HG02610 (cell line): ENCODE measurements at regions not wholly inside any gene's neighbourhood (a gene's known extent, or its start where the extent isn't known, plus 50 kb on each side); places are given as distances from the start of the nearest gene placed in this dataset.

Experiments
- ATAC-seq: cut with Tn5 transposase; IDR thresholded peaks from one replicate; pipeline ENCODE4 v1.9.1; 2021; ENCODE audit warnings: mild to moderate bottlenecking, moderate library complexity; ENCODE audit not compliant: unreplicated experiment

GRCh38 chr2:19519045-19519444 lies 160.6 kb upstream of the OSR1 start:
- ATAC-seq: no peak

- ATAC-seq: no peak
Measured at GRCh38 chr2:19507137-19507536, 148.7 kb upstream of the OSR1 start.

GRCh38 chr2:19505199-19506136 lies 147.0 kb upstream of the OSR1 start:
- ATAC-seq: no peak

- ATAC-seq: no peak
Measured at GRCh38 chr2:19504400-19505198, 146.2 kb upstream of the OSR1 start.

- ATAC-seq: no peak
Measured at GRCh38 chr2:19503915-19504314, 145.5 kb upstream of the OSR1 start.

GRCh38 chr2:19503406-19503805 lies 145.0 kb upstream of the OSR1 start:
- ATAC-seq: no peak

- ATAC-seq: no peak
Measured at GRCh38 chr2:19500126-19500525, 141.7 kb upstream of the OSR1 start.

- no peak for ATAC-seq
Measured at GRCh38 chr2:19496646-19497045, 138.2 kb upstream of the OSR1 start.

- no peak for ATAC-seq
Measured at GRCh38 chr2:19494241-19494640, 135.8 kb upstream of the OSR1 start.

- ATAC-seq: no peak
Measured at GRCh38 chr2:19491796-19492195, 133.4 kb upstream of the OSR1 start.

GRCh38 chr2:19490846-19491435 lies 132.5 kb upstream of the OSR1 start:
- ATAC-seq: no peak

GRCh38 chr2:19488009-19488691 lies 129.7 kb upstream of the OSR1 start:
- ATAC-seq: peak; percentile 97

GRCh38 chr2:19484736-19485135 lies 126.3 kb upstream of the OSR1 start:
- peak; percentile 39 for ATAC-seq

GRCh38 chr2:19480673-19481072 lies 122.2 kb upstream of the OSR1 start:
- no peak for ATAC-seq

- no peak for ATAC-seq
Measured at GRCh38 chr2:19479666-19480065, 121.2 kb upstream of the OSR1 start.

GRCh38 chr2:19478409-19478808 lies 120.0 kb upstream of the OSR1 start:
- ATAC-seq: no peak

- ATAC-seq: no peak
Measured at GRCh38 chr2:19476327-19476726, 117.9 kb upstream of the OSR1 start.

- ATAC-seq: peak; percentile 95
Measured at GRCh38 chr2:19474128-19474527, 115.7 kb upstream of the OSR1 start.

GRCh38 chr2:19473350-19473749 lies 114.9 kb upstream of the OSR1 start:
- no peak for ATAC-seq

- ATAC-seq: no peak
Measured at GRCh38 chr2:19472391-19472978, 114.1 kb upstream of the OSR1 start.

- no peak for ATAC-seq
Measured at GRCh38 chr2:19471491-19471890, 113.1 kb upstream of the OSR1 start.
